ENCODE measurements at regions not wholly inside any gene's neighbourhood (a gene's known extent, or its start where the extent isn't known, plus 50 kb on each side); places are given as distances from the start of the nearest gene placed in this dataset.
"Not testable (repeated sequence)": the region's sequence is repeated elsewhere in the genome, so short reads cannot be mapped to it uniquely, and the experiment has no call there.

GRCh38 chr1:187985897-187986654, 1157.3 kb downstream of the PLA2G4A start:
- no peak for DNase-seq (ENCODE audit: low read depth in 3 of 3, low spot score in 2 of 3)

GRCh38 chr1:187987236-187987776, 1158.6 kb downstream of the PLA2G4A start:
- DNase-seq (ENCODE audit: low read depth in 3 of 3, low spot score in 2 of 3) = no peak

- DNase-seq (ENCODE audit: low read depth in 3 of 3, low spot score in 2 of 3) = no peak
Measured at GRCh38 chr1:187991944-187992343, 1163.2 kb downstream of the PLA2G4A start.

GRCh38 chr1:187996780-187997179, 1168.0 kb downstream of the PLA2G4A start:
- DNase-seq (ENCODE audit: low read depth in 3 of 3, low spot score in 2 of 3) = no peak

- DNase-seq (ENCODE audit: low read depth in 3 of 3, low spot score in 2 of 3) = no peak
Measured at GRCh38 chr1:187999973-188000372, 1171.2 kb downstream of the PLA2G4A start.

- not testable (repeated sequence) for DNase-seq (ENCODE audit: low read depth in 3 of 3, low spot score in 2 of 3)
Measured at GRCh38 chr1:188003687-188004086, 1174.9 kb downstream of the PLA2G4A start.

- DNase-seq (ENCODE audit: low read depth in 3 of 3, low spot score in 2 of 3) = no peak
Measured at GRCh38 chr1:188004849-188005248, 1176.1 kb downstream of the PLA2G4A start.

GRCh38 chr1:188006354-188006753, 1177.6 kb downstream of the PLA2G4A start:
- no peak for DNase-seq (ENCODE audit: low read depth in 3 of 3, low spot score in 2 of 3)

- not testable (repeated sequence) for DNase-seq (ENCODE audit: low read depth in 3 of 3, low spot score in 2 of 3)
Measured at GRCh38 chr1:188013222-188013849, 1184.6 kb downstream of the PLA2G4A start.

GRCh38 chr1:188017921-188018320, 1189.2 kb downstream of the PLA2G4A start:
- no peak for DNase-seq (ENCODE audit: low read depth in 3 of 3, low spot score in 2 of 3)

GRCh38 chr1:188022661-188023060, 1193.9 kb downstream of the PLA2G4A start:
- DNase-seq (ENCODE audit: low read depth in 3 of 3, low spot score in 2 of 3) = no peak

- DNase-seq (ENCODE audit: low read depth in 3 of 3, low spot score in 2 of 3) = no peak
Measured at GRCh38 chr1:188023206-188023605, 1194.5 kb downstream of the PLA2G4A start.

- no peak for DNase-seq (ENCODE audit: low read depth in 3 of 3, low spot score in 2 of 3)
Measured at GRCh38 chr1:188027613-188028012, 1198.9 kb downstream of the PLA2G4A start.

- not testable (repeated sequence) for DNase-seq (ENCODE audit: low read depth in 3 of 3, low spot score in 2 of 3)
Measured at GRCh38 chr1:188037572-188037971, 1208.8 kb downstream of the PLA2G4A start.

- no peak for DNase-seq (ENCODE audit: low read depth in 3 of 3, low spot score in 2 of 3)
Measured at GRCh38 chr1:188043536-188044245, 1214.9 kb downstream of the PLA2G4A start.

GRCh38 chr1:188050250-188050649, 1221.5 kb downstream of the PLA2G4A start:
- no peak for DNase-seq (ENCODE audit: low read depth in 3 of 3, low spot score in 2 of 3)

GRCh38 chr1:188056011-188056410, 1227.3 kb downstream of the PLA2G4A start:
- DNase-seq (ENCODE audit: low read depth in 3 of 3, low spot score in 2 of 3) = no peak

GRCh38 chr1:188058801-188059200, 1230.1 kb downstream of the PLA2G4A start:
- DNase-seq (ENCODE audit: low read depth in 3 of 3, low spot score in 2 of 3) = no peak

GRCh38 chr1:188061881-188062280, 1233.1 kb downstream of the PLA2G4A start:
- no peak for DNase-seq (ENCODE audit: low read depth in 3 of 3, low spot score in 2 of 3)

GRCh38 chr1:188062456-188062855, 1233.7 kb downstream of the PLA2G4A start:
- no peak for DNase-seq (ENCODE audit: low read depth in 3 of 3, low spot score in 2 of 3)

- no peak for DNase-seq (ENCODE audit: low read depth in 3 of 3, low spot score in 2 of 3)
Measured at GRCh38 chr1:188065917-188066316, 1237.2 kb downstream of the PLA2G4A start.
